Neural crest cell (in vitro differentiated cells): ENCODE measurements at regions not wholly inside any gene's neighbourhood (a gene's known extent, or its start where the extent isn't known, plus 50 kb on each side); places are given as distances from the start of the nearest gene placed in this dataset.
A peak's percentile ranks its signal among the peaks of the same experiment; 100 is the strongest.

Experiments used
- DNase-seq: peaks from one replicate; pipeline ENCODE4 v3.0.0; 2021; ENCODE audit warnings: low read depth, mixed read lengths, low spot score
- H3K27ac Mint-ChIP-seq: one replicate; pipeline ENCODE4 v1.8.0; 2021; ENCODE audit warnings: mild to moderate bottlenecking, mixed read lengths; ENCODE audit not compliant: unreplicated experiment
- H3K27me3 Mint-ChIP-seq: 2 replicates; pipeline ENCODE4 v1.8.0; 2021; ENCODE audit warnings: low read depth, mild to moderate bottlenecking, mixed read lengths
- H3K36me3 Mint-ChIP-seq: 2 replicates; pipeline ENCODE4 v1.8.0; 2021; ENCODE audit warnings: low read depth, mild to moderate bottlenecking, mixed read lengths
- H3K4me1 Mint-ChIP-seq: 2 replicates; pipeline ENCODE4 v1.8.0; 2021; ENCODE audit warnings: mixed read lengths
- H3K4me3 Mint-ChIP-seq: one replicate; pipeline ENCODE4 v1.8.0; 2021; ENCODE audit warnings: mild to moderate bottlenecking, mixed read lengths
- H3K9me3 Mint-ChIP-seq: 2 replicates; pipeline ENCODE4 v1.8.0; 2021; ENCODE audit warnings: mixed read lengths
- CTCF ChIP-seq: fragments of 200-600 bp; sonication (generic); conservative IDR thresholded peaks from 2 replicates; pipeline ENCODE4 v1.5.0; 2021; ENCODE audit warnings: antibody characterized with exemption, mild to moderate bottlenecking

GRCh38 chrX:95218976-95219375 lies 1465.7 kb upstream of the DIAPH2 start:
- Mint-ChIP-seq H3K36me3 (no peaks in the 10 kb centered on the region), H3K27me3 (no peaks in the 10 kb centered on the region), H3K4me3 (no peak overlapping the region), H3K9me3 (no peaks in the 10 kb centered on the region), H3K4me1 (no peaks in the 10 kb centered on the region), H3K27ac (no peak overlapping the region)
- DNase-seq: no peak
- TF ChIP-seq CTCF: no peak

GRCh38 chrX:95248386-95248785 lies 1436.3 kb upstream of the DIAPH2 start:
- Mint-ChIP-seq H3K36me3 (no peaks in the 10 kb centered on the region), H3K4me3 (no peak overlapping the region), H3K4me1 (peaks cover 5% of the 10 kb centered on the region), H3K27me3 (no peaks in the 10 kb centered on the region), H3K9me3 (peaks cover 6% of the 10 kb centered on the region), H3K27ac (no peak overlapping the region)
- DNase-seq: no peak
- TF ChIP-seq CTCF: no peak

- DNase-seq: no peak
- Mint-ChIP-seq H3K27me3 (peaks cover 4% of the 10 kb centered on the region), H3K27ac (no peak overlapping the region), H3K36me3 (no peaks in the 10 kb centered on the region), H3K4me1 (no peaks in the 10 kb centered on the region), H3K4me3 (no peak overlapping the region), H3K9me3 (peaks cover 5% of the 10 kb centered on the region)
- TF ChIP-seq CTCF: no peak
Measured at GRCh38 chrX:95290455-95290854, 1394.2 kb upstream of the DIAPH2 start.

- peaks cover 4% of the 10 kb centered on the region for H3K27me3 Mint-ChIP-seq
- H3K4me3 Mint-ChIP-seq: no peak overlapping the region
- H3K4me1 Mint-ChIP-seq: no peaks in the 10 kb centered on the region
- TF ChIP-seq CTCF: no peak
- H3K36me3 Mint-ChIP-seq: peaks cover 3% of the 10 kb centered on the region
- H3K27ac Mint-ChIP-seq: no peak overlapping the region
- DNase-seq: no peak
- peaks cover 2% of the 10 kb centered on the region for H3K9me3 Mint-ChIP-seq
Measured at GRCh38 chrX:95291561-95291960, 1393.1 kb upstream of the DIAPH2 start.

- Mint-ChIP-seq H3K36me3 (no peaks in the 10 kb centered on the region), H3K9me3 (no peaks in the 10 kb centered on the region), H3K4me3 (no peak overlapping the region), H3K4me1 (no peaks in the 10 kb centered on the region), H3K27me3 (peaks cover 2% of the 10 kb centered on the region), H3K27ac (no peak overlapping the region)
- peak; percentile 57 for TF ChIP-seq CTCF
- DNase-seq: no peak
Measured at GRCh38 chrX:95318882-95319281, 1365.8 kb upstream of the DIAPH2 start.

DNA sequence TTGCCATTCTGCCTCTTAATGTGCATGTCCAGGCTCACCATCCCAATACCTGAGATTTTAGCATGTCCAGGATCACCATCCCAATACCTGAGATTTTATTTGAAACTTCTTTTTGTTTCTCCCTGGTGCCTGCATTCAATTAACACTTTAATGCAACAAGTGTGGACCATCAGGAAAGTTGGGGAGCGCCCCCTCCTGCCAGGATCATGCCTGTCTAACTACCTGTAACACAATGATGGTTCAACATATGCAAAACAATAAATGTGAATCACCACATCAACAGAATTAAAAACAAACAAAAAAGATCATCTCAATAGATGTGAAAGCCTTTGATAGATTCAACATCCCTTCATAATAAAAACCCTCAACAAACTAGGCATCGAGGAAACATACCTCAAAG lies 1359.5 kb upstream of the DIAPH2 start:
- no peaks in the 10 kb centered on the region for H3K36me3 Mint-ChIP-seq
- H3K4me3 Mint-ChIP-seq: no peak overlapping the region
- no peak overlapping the region for H3K27ac Mint-ChIP-seq
- no peaks in the 10 kb centered on the region for H3K27me3 Mint-ChIP-seq
- no peak for TF ChIP-seq CTCF
- DNase-seq: no peak
- H3K4me1 Mint-ChIP-seq: no peaks in the 10 kb centered on the region
- H3K9me3 Mint-ChIP-seq: no peaks in the 10 kb centered on the region
